Spinal cord (tissue), 9 donors: ENCODE measurements at regions not wholly inside any gene's neighbourhood (a gene's known extent, or its start where the extent isn't known, plus 50 kb on each side); places are given as distances from the start of the nearest gene placed in this dataset.

ENCODE experiments used
- DNase-seq, 6 donors: peaks; one replicate each; pipeline versions ENCODE4 v3.0.0 to v3.0.0-alpha.2; 2013 to 2015; ENCODE audit warnings: low spot score in 6 of 6, low read depth in 4 of 6
- H3K27ac ChIP-seq: one replicate; pipeline ENCODE4 v1.5.1; 2013; ENCODE audit warnings: low read depth, low read length, control low read depth
- H3K27me3 ChIP-seq: one replicate; pipeline ENCODE4 v1.6.1; 2013; ENCODE audit warnings: low read length; ENCODE audit not compliant: control insufficient read depth, insufficient read depth
- H3K36me3 ChIP-seq: one replicate; pipeline ENCODE4 v1.6.1; 2013; ENCODE audit warnings: low read length; ENCODE audit not compliant: control insufficient read depth, insufficient read depth
- H3K4me1 ChIP-seq: one replicate; pipeline ENCODE4 v1.6.1; 2013; ENCODE audit warnings: low read length; ENCODE audit not compliant: control insufficient read depth, insufficient read depth
- H3K4me3 ChIP-seq: one replicate; pipeline ENCODE4 v1.5.1; 2013; ENCODE audit warnings: low read depth, low read length, control low read depth
- H3K9me3 ChIP-seq: one replicate; pipeline ENCODE4 v1.6.1; 2013; ENCODE audit warnings: low read length; ENCODE audit not compliant: control insufficient read depth, insufficient read depth
- WGBS: methylation state at CpG from one replicate; pipeline ENCODE4 v1.1.5; 2013; ENCODE audit warnings: missing lambda C conversion rate; ENCODE audit not compliant: insufficient coverage; 5-methylcytosine and 5-hydroxymethylcytosine counted together
- donor health status: healthy.

- Histone ChIP-seq H3K4me1 (no peaks in the 10 kb centered on the region), H3K27ac (no peak overlapping the region), H3K36me3 (no peaks in the 10 kb centered on the region), H3K27me3 (no peaks in the 10 kb centered on the region), H3K9me3 (no peaks in the 10 kb centered on the region), H3K4me3 (no peak overlapping the region)
- no CpG with 5 or more reads among the region's 3 CpGs for WGBS
- peak in 1 of 6 donors; percentile 14 for DNase-seq
These were observed 55.6 kb upstream of the MYBPC1 start for GRCh38 chr12:101539148-101539547.
